T-cell (primary cell): ENCODE measurements at regions not wholly inside any gene's neighbourhood (a gene's known extent, or its start where the extent isn't known, plus 50 kb on each side); places are given as distances from the start of the nearest gene placed in this dataset.

ENCODE experiments used
- ATAC-seq, 4 experiments: fragments of 200-7000 bp in 3 of 4; fragments of 150-1000 bp in 1 of 4; cut with Tn5 transposase; replicated peaks in 1 of 4; 1 replicate in 3 of 4; 2 replicates in 1 of 4; pipeline ENCODE4 v1.10.0; 2021; ENCODE audit warnings: moderate library complexity in 3 of 4, mild to moderate bottlenecking in 2 of 4, moderate number of reproducible peaks in 1 of 4
- CTCF ChIA-PET, 2 donors: fragments of 300-600 bp; sonication (Branson Sonifier 250); formaldehyde crosslinking; loops; one replicate each; lab custom pipeline; 2022; ENCODE audit warnings: antibody characterized with exemption in 2 of 2; lab: Charles Lee
- POLR2A ChIA-PET, 2 donors: fragments of 300-600 bp; sonication (Branson Sonifier 250); formaldehyde crosslinking; loops; one replicate each; lab custom pipeline; 2022; ENCODE audit warnings: antibody characterized with exemption in 2 of 2; lab: Charles Lee
- DNase-seq, 35 experiments: peaks; one replicate each; pipeline versions ENCODE4 v3.0.0 to v3.0.0-alpha.2; 2013 to 2023
- H3K27ac ChIP-seq: one replicate; pipeline ENCODE4 v1.5.1; 2013; ENCODE audit warnings: low read length
- H3K27me3 ChIP-seq, 2 experiments: replicated peaks in 1 of 2; 1 replicate in 1 of 2; 2 replicates in 1 of 2; pipeline versions ENCODE4 v1.6.1 to v1.7.0; 2013; ENCODE audit warnings: low read length in 1 of 2, mixed read lengths in 1 of 2; ENCODE audit not compliant: control insufficient read depth in 2 of 2, insufficient read depth in 2 of 2; ENCODE audit errors: extremely low read depth in 1 of 2
- H3K36me3 ChIP-seq, 2 donors: 1 replicate in 1 of 2; 2 replicates in 1 of 2; pipeline versions ENCODE4 v1.6.1 to v1.7.0; 2013; ENCODE audit warnings: low read length in 1 of 2; ENCODE audit not compliant: control insufficient read depth in 2 of 2, insufficient read depth in 1 of 2; ENCODE audit errors: extremely low read depth in 1 of 2
- H3K4me1 ChIP-seq, 2 experiments: 1 replicate in 1 of 2; 2 replicates in 1 of 2; pipeline versions ENCODE4 v1.6.1 to v1.7.0; 2013; ENCODE audit warnings: low read length in 2 of 2, mixed read lengths in 1 of 2; ENCODE audit not compliant: insufficient read depth in 2 of 2, control insufficient read depth in 1 of 2; ENCODE audit errors: extremely low read depth in 1 of 2
- H3K4me3 ChIP-seq, 2 donors: 1 replicate in 1 of 2; 2 replicates in 1 of 2; pipeline versions ENCODE4 v1.5.1 to v1.7.0; 2013; ENCODE audit warnings: mild to moderate bottlenecking in 2 of 2, low read length in 1 of 2, moderate library complexity in 1 of 2; ENCODE audit not compliant: control insufficient read depth in 1 of 2; ENCODE audit errors: extremely low read depth in 1 of 2
- H3K9me3 ChIP-seq: 2 replicates; pipeline ENCODE4 v1.7.0; 2013
- H3K27ac Mint-ChIP-seq, 2 donors: one replicate each; pipeline ENCODE4 v1.8.0; 2020 to 2021; ENCODE audit warnings: mild to moderate bottlenecking in 2 of 2, mixed read lengths in 2 of 2
- H3K27me3 Mint-ChIP-seq, 2 donors: one replicate each; pipeline ENCODE4 v1.8.0; 2021 to 2022; ENCODE audit warnings: mixed read lengths in 2 of 2
- H3K36me3 Mint-ChIP-seq: one replicate; pipeline ENCODE4 v1.8.0; 2021; ENCODE audit warnings: mixed read lengths
- H3K4me1 Mint-ChIP-seq, 3 donors: one replicate each; pipeline ENCODE4 v1.8.0; 2020 to 2022; ENCODE audit warnings: mixed read lengths in 3 of 3, mild to moderate bottlenecking in 1 of 3
- H3K4me3 Mint-ChIP-seq, 3 donors: one replicate each; pipeline ENCODE4 v1.8.0; 2020 to 2022; ENCODE audit warnings: mild to moderate bottlenecking in 3 of 3, mixed read lengths in 3 of 3, moderate library complexity in 3 of 3
- H3K9me3 Mint-ChIP-seq, 3 donors: one replicate each; pipeline ENCODE4 v1.8.0; 2020 to 2022; ENCODE audit warnings: mixed read lengths in 3 of 3
- WGBS: methylation state at CpG from one replicate; pipeline ENCODE4 v1.1.5; 2013; ENCODE audit warnings: missing lambda C conversion rate; ENCODE audit not compliant: insufficient coverage; 5-methylcytosine and 5-hydroxymethylcytosine counted together

DNA sequence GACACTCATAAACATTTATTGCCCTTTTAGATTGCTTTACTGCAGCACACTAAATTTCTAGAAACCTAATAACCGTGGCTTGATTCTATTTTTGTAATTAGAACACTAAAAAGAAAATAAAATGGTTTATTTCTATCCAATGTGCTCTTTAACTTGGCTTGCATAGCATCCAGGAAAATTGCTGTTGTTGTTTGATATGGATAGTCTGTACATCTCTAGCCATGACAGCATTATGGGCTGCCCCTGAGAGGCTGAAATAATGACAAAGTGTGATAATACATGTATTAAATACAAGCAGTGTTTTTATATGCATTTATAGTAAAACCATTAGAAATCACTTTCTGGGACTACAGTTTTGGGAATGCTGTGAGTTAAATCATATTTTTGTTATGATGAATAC is 472.5 kb downstream of the EPM2A start:
- Mint-ChIP-seq H3K9me3 (no peaks in the 10 kb centered on the region), H3K27ac (no peak overlapping the region)
- WGBS = no CpG with 5 or more reads among the region's 1 CpG

DNA sequence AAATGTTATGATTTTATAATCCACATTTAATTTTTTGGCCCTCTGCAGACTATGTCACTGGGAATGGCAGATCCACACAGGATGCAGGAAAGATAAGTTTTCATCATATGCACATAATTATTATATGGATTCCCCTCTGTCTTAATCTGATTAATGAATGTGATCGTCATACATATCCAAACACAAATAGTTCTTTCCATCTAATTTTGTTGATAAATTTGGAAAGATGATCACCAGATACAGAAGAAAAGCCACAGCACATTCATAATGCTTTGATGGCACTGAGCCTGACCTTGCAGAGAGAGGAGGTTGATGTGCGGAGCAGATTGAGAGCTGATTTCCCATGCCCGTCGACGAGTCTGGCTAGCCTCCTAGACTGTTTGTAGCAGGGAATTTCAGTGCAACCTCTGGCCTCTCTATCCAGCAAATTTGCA is 471.5 kb downstream of the EPM2A start:
- no peak for ATAC-seq
- Histone ChIP-seq H3K27ac (no peak overlapping the region), H3K27me3 (no peaks in the 10 kb centered on the region), H3K4me1 (no peaks in the 10 kb centered on the region), H3K36me3 (no peaks in the 10 kb centered on the region), H3K4me3 (no peak overlapping the region), H3K9me3 (no peaks in the 10 kb centered on the region)
- Mint-ChIP-seq H3K36me3 (no peaks in the 10 kb centered on the region), H3K4me3 (no peak overlapping the region), H3K9me3 (no peaks in the 10 kb centered on the region), H3K27me3 (peaks cover 3 to 17% of the 10 kb centered on the region in 2 donors), H3K27ac (no peak overlapping the region), H3K4me1 (no peaks in the 10 kb centered on the region)
- 67% methylated on average over 3 of the region's 5 CpGs for WGBS
- ChIA-PET POLR2A (no interaction called here), CTCF (no interaction called here)
- no peak for DNase-seq

More for the DNA sequence above, 472.5 kb downstream of the EPM2A start:
- no peaks in the 10 kb centered on the region for H3K27me3 ChIP-seq
- no peaks in the 10 kb centered on the region for H3K9me3 ChIP-seq
- no peaks in the 10 kb centered on the region for H3K4me1 ChIP-seq
- no peak overlapping the region for H3K4me3 ChIP-seq
- no peak overlapping the region for H3K27ac ChIP-seq
- H3K36me3 ChIP-seq = no peaks in the 10 kb centered on the region
- ChIA-PET POLR2A (no interaction called here), CTCF (no interaction called here)
- no peaks in the 10 kb centered on the region for H3K4me1 Mint-ChIP-seq
- DNase-seq (no peak), ATAC-seq (no peak)
- no peaks in the 10 kb centered on the region for H3K36me3 Mint-ChIP-seq
- H3K27me3 Mint-ChIP-seq = peaks cover 3 to 17% of the 10 kb centered on the region in 2 donors
- H3K4me3 Mint-ChIP-seq = no peak overlapping the region

DNA sequence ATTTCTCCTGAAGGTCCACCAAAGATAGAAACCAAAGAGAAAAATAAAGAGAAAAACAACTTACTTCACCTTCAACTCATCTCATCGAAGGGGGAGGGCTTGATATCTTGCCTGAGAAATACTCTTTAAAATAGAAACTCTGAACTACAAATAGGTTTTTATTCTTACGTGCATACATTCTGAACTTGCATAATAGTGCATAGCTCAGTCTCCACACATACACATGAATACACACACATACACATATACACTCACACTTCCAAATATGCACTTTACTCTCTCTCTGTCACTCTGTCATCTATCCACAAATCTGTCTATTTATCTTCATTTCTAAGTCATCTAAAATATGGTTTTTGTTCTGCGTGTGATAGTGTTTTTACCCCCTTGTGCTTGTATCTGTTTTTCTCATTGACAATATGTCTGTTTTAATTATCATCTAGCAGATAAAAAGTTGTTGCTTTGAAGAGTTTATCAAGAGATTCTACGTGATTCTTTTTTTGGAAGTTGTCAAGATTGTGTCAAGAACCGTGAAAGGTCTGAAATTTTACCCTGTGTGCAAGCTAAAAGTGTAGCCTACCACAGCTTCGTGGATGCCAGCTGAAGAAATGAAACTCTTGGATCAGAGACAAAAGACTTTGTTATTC is 468.8 kb downstream of the EPM2A start:
- Mint-ChIP-seq H3K27me3 (peaks cover 3 to 21% of the 10 kb centered on the region in 2 donors), H3K4me1 (no peaks in the 10 kb centered on the region), H3K9me3 (no peaks in the 10 kb centered on the region), H3K4me3 (no peak overlapping the region), H3K36me3 (no peaks in the 10 kb centered on the region), H3K27ac (no peak overlapping the region)
- ChIA-PET CTCF (no interaction called here), POLR2A (no interaction called here)
- no peak for ATAC-seq
- DNase-seq = no peak
- Histone ChIP-seq H3K9me3 (no peaks in the 10 kb centered on the region), H3K36me3 (no peaks in the 10 kb centered on the region), H3K4me1 (no peaks in the 10 kb centered on the region), H3K27me3 (no peaks in the 10 kb centered on the region), H3K4me3 (no peak overlapping the region), H3K27ac (no peak overlapping the region)
- 63% methylated on average over 5 of the region's 6 CpGs for WGBS

DNA sequence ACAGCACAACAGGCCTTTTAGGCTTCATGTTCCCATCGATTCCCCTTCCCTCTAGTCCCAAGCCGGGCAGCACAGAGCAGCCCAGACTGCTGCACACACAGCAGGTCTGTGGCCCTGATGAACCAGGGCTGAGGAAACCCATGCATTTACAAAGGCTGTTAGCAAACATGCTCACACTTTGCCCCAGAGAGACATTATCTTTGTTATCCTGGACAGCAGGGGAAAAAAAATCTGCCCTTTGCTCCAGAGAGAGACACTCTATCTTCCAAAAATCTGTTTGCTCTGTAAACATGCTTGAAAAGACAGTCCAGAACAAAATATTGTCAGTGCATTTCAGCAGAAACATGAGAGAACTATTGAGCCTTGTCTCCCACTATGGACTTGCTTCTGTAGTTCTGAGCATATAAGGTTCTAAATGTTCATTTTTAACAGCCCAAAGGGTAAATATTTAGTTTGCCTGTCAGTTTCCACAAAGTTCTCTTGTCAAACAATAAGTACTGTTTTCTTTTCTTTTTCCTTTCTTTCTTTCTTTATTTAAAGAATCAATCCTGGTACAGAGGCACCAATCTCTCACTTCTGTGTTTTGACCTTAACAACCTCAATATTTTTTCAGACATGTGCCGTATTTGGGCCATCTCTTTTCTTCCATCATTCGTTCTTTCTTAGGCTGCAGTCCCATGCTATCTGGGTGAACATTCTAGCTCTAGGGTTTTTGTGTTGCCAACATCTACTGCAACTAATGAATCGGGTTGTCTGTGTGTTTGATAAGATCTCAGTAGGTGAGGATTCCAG is 468.0 kb downstream of the EPM2A start:
- WGBS = 75% methylated on average over 1 of the region's 5 CpGs
- CTCF ChIA-PET = no interaction called here

DNA sequence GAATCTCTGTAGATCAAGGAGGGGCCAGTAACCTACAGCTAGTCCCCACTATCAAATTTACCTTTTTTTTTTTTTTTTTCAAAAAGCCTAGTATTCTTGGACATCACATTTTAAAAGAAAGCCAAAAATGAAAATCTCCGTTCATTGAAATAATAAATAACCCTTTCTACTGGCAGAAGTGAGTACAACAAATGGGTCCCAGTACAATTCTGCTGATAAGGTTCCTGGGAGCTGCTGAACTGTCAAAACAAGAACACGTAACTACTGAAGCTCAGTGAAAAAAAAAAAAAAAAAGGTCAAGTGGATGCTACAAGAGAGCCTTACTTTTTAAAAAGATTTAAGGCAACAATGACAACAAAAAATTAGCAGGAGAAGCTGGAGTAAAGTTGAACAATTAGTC is 464.9 kb downstream of the EPM2A start:
- CTCF ChIA-PET = interaction anchor here in 1 of 2 donors (0.6 kb wide), 1 partner anchor 8 kb away, joined by 3 read pairs; no protein-coding TSS in a partner anchor
- no peak overlapping the region for H3K27ac Mint-ChIP-seq
- Histone ChIP-seq H3K27ac (no peak overlapping the region), H3K4me3 (no peak overlapping the region), H3K9me3 (no peaks in the 10 kb centered on the region), H3K36me3 (no peaks in the 10 kb centered on the region), H3K27me3 (no peaks in the 10 kb centered on the region), H3K4me1 (no peaks in the 10 kb centered on the region)
- DNase-seq (no peak), ATAC-seq (no peak)
- H3K4me1 Mint-ChIP-seq = no peaks in the 10 kb centered on the region
- 100% methylated on average over 1 of the region's 2 CpGs for WGBS
- POLR2A ChIA-PET = no interaction called here
- H3K27me3 Mint-ChIP-seq = peaks cover 0 to 15% of the 10 kb centered on the region in 2 donors
- H3K9me3 Mint-ChIP-seq = peaks cover 0 to 4% (median 0%) of the 10 kb centered on the region in 3 donors
- no peaks in the 10 kb centered on the region for H3K36me3 Mint-ChIP-seq
- no peak overlapping the region for H3K4me3 Mint-ChIP-seq

More for the DNA sequence above, 468.0 kb downstream of the EPM2A start:
- Mint-ChIP-seq H3K27me3 (peaks cover 3 to 15% of the 10 kb centered on the region in 2 donors), H3K4me3 (no peak overlapping the region), H3K4me1 (no peaks in the 10 kb centered on the region), H3K36me3 (no peaks in the 10 kb centered on the region), H3K27ac (no peak overlapping the region), H3K9me3 (no peaks in the 10 kb centered on the region)
- ATAC-seq (no peak), DNase-seq (no peak)
- Histone ChIP-seq H3K4me3 (no peak overlapping the region), H3K9me3 (no peaks in the 10 kb centered on the region), H3K27me3 (no peaks in the 10 kb centered on the region), H3K4me1 (no peaks in the 10 kb centered on the region), H3K36me3 (no peaks in the 10 kb centered on the region), H3K27ac (no peak overlapping the region)
- POLR2A ChIA-PET = no interaction called here

DNA sequence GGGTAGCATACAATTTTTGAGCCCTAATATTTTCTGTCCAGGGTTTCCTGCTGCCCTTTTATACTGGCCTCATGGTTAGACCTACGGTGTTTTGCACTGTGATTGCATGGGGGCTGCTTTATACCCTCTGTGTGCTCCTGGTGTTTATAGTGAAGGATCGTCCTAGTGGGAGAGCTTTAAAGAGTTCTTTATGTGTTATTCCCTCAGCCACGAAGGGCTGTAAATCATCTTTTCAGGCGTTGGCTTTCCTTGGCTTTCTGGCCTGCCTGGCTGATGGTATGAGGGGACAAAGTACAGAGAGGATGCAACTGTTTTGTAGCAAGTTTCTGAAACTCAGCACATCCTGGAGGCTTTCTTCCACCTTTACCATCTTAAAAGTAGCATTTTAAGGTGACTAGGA is 464.3 kb downstream of the EPM2A start:
- DNase-seq (no peak), ATAC-seq (no peak)
- Mint-ChIP-seq H3K4me1 (no peaks in the 10 kb centered on the region), H3K27ac (no peak overlapping the region), H3K27me3 (peaks cover 0 to 15% of the 10 kb centered on the region in 2 donors), H3K4me3 (no peak overlapping the region), H3K9me3 (peaks cover 0 to 4% (median 0%) of the 10 kb centered on the region in 3 donors), H3K36me3 (no peaks in the 10 kb centered on the region)
- no peak overlapping the region for H3K27ac ChIP-seq
- CTCF ChIA-PET = interaction anchor here in 1 of 2 donors (0.6 kb wide), 1 partner anchor 7 kb away, joined by 3 read pairs; no protein-coding TSS in a partner anchor
- no peaks in the 10 kb centered on the region for H3K9me3 ChIP-seq
- H3K27me3 ChIP-seq = no peaks in the 10 kb centered on the region
- POLR2A ChIA-PET = no interaction called here
- no peaks in the 10 kb centered on the region for H3K4me1 ChIP-seq
- no peaks in the 10 kb centered on the region for H3K36me3 ChIP-seq
- H3K4me3 ChIP-seq = no peak overlapping the region
- 45% methylated on average over 2 of the region's 4 CpGs for WGBS
